ENCODE measurements at regions not wholly inside any gene's neighbourhood (a gene's known extent, or its start where the extent isn't known, plus 50 kb on each side); places are given as distances from the start of the nearest gene placed in this dataset.

- DNase-seq (ENCODE audit: low spot score), result no peak
- intact Hi-C loops (cut with DNase I), result no loop called here
These were observed 52.4 kb upstream of the ARHGAP28 start for GRCh38 chr18:6677086-6677485.

- DNase-seq (ENCODE audit: low spot score), result no peak
- intact Hi-C loops (cut with DNase I), result no loop called here
These were observed 50.3 kb upstream of the ARHGAP28 start for GRCh38 chr18:6679201-6679600.
